Upper lobe of left lung (tissue), 4 donors: ENCODE measurements at regions not wholly inside any gene's neighbourhood (a gene's known extent, or its start where the extent isn't known, plus 50 kb on each side); places are given as distances from the start of the nearest gene placed in this dataset.
A peak's percentile ranks its signal among the peaks of the same experiment; 100 is the strongest.

ENCODE experiments used
- CTCF ChIP-seq, 6 experiments: fragments of 450-650 bp in 4 of 6; fragments of 200-600 bp in 2 of 6; sonication (generic) in 2 of 6; IDR thresholded peaks; one replicate each; pipeline ENCODE4 v1.5.1; 2016 to 2019; ENCODE audit warnings: antibody characterized with exemption in 6 of 6
- EP300 ChIP-seq, 4 donors: sonication (generic); formaldehyde crosslinking; IDR thresholded peaks; one replicate each; pipeline ENCODE4 v1.5.1; 2017; ENCODE audit warnings: antibody characterized with exemption in 4 of 4, control low read depth in 2 of 4
- POLR2A ChIP-seq, 4 donors: fragments of 450-650 bp; IDR thresholded peaks; one replicate each; pipeline ENCODE4 v1.5.1; 2016 to 2017; ENCODE audit warnings: antibody characterized with exemption in 4 of 4, mild to moderate bottlenecking in 2 of 4
- POLR2AphosphoS5 ChIP-seq, 2 donors: sonication (generic); formaldehyde crosslinking; IDR thresholded peaks; one replicate each; pipeline ENCODE4 v1.5.1; 2017; ENCODE audit warnings: antibody characterized with exemption in 2 of 2

GRCh38 chr2:41965909-41966295 is 81.9 kb upstream of the PKDCC start:
- no peak for TF ChIP-seq CTCF (IDR thresholded peaks at IDR 0.05)
- no peak for TF ChIP-seq POLR2A (IDR thresholded peaks at IDR 0.05)
- TF ChIP-seq EP300 (IDR thresholded peaks at IDR 0.05): no peak
- TF ChIP-seq POLR2AphosphoS5 (IDR thresholded peaks at IDR 0.05): peak in 1 of 2 donors; percentile 21
